IgD-negative memory B cell (primary cell): ENCODE measurements at regions not wholly inside any gene's neighbourhood (a gene's known extent, or its start where the extent isn't known, plus 50 kb on each side); places are given as distances from the start of the nearest gene placed in this dataset.

Experiments used
- H3K27ac Mint-ChIP-seq, 3 donors: one replicate each; pipeline ENCODE4 v1.8.0; 2020 to 2022; ENCODE audit warnings: mild to moderate bottlenecking in 3 of 3, mixed read lengths in 3 of 3, moderate library complexity in 1 of 3
- H3K27me3 Mint-ChIP-seq: one replicate; pipeline ENCODE4 v1.8.0; 2021; ENCODE audit warnings: mixed read lengths
- H3K36me3 Mint-ChIP-seq: one replicate; pipeline ENCODE4 v1.8.0; 2020; ENCODE audit warnings: mild to moderate bottlenecking, mixed read lengths
- H3K4me1 Mint-ChIP-seq, 3 donors: one replicate each; pipeline ENCODE4 v1.8.0; 2020 to 2022; ENCODE audit warnings: mixed read lengths in 3 of 3, mild to moderate bottlenecking in 1 of 3
- H3K4me3 Mint-ChIP-seq, 4 donors: one replicate each; pipeline ENCODE4 v1.8.0; 2020 to 2022; ENCODE audit warnings: mild to moderate bottlenecking in 4 of 4, mixed read lengths in 4 of 4, moderate library complexity in 3 of 4
- H3K9me3 Mint-ChIP-seq, 3 donors: one replicate each; pipeline ENCODE4 v1.8.0; 2020 to 2021; ENCODE audit warnings: mixed read lengths in 3 of 3, mild to moderate bottlenecking in 1 of 3

DNA sequence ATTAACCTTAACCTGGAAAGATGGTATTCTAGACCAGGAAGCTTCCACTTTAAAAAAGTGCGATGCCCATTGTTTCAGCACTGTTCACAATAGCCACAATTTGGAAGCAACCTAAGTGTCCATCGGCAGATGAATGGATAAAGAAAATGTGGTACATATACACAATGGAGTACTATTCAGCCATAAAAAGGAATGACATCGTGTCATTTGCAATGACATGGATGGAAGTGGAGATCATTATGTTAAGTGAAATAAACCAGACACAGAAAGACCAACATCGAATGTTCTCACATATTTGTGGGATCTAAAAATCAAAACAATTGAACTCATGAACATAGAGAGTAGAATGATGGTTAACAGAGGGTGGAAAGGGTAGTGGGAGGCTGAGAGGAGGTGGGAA lies 94.2 kb downstream of the NR2F2 start:
- Mint-ChIP-seq H3K36me3 (no peaks in the 10 kb centered on the region), H3K4me3 (no peak overlapping the region), H3K9me3 (peaks cover 0 to 6% (median 0%) of the 10 kb centered on the region in 3 donors), H3K27ac (no peak overlapping the region), H3K4me1 (no peaks in the 10 kb centered on the region), H3K27me3 (peaks cover 7% of the 10 kb centered on the region)

DNA sequence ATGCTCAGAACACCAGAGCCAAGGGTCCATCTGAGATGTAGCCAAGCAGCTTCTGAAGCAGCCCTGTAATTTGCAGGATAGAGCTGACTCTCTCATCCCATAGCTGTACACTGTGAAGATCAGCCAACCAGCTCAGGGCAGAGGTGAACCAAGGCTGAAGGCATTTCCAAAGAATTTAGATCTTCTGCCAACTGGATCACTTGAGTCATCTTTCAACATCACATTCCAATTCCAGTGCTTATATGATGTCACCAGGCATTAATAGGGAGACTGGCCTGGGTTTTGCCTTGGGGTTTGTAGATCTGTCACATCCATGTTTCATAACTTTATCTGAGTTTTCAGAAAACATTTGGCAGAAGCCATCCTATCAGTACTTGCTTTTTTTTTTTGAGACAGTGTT lies 98.2 kb downstream of the NR2F2 start:
- Mint-ChIP-seq H3K4me1 (no peaks in the 10 kb centered on the region), H3K27me3 (no peaks in the 10 kb centered on the region), H3K4me3 (no peak overlapping the region), H3K9me3 (peaks cover 0 to 6% (median 6%) of the 10 kb centered on the region in 3 donors), H3K27ac (no peak overlapping the region), H3K36me3 (no peaks in the 10 kb centered on the region)

- Mint-ChIP-seq H3K36me3 (no peaks in the 10 kb centered on the region), H3K9me3 (peaks cover 0 to 7% (median 6%) of the 10 kb centered on the region in 3 donors), H3K27ac (no peak overlapping the region), H3K4me3 (no peak overlapping the region), H3K4me1 (no peaks in the 10 kb centered on the region), H3K27me3 (no peaks in the 10 kb centered on the region)
Observed at GRCh38 chr15:96431786-96432185, 101.3 kb downstream of the NR2F2 start.

GRCh38 chr15:96435022-96435421 lies 104.5 kb downstream of the NR2F2 start:
- no peak overlapping the region for H3K27ac Mint-ChIP-seq
- H3K36me3 Mint-ChIP-seq: no peaks in the 10 kb centered on the region
- no peak overlapping the region for H3K4me3 Mint-ChIP-seq

DNA sequence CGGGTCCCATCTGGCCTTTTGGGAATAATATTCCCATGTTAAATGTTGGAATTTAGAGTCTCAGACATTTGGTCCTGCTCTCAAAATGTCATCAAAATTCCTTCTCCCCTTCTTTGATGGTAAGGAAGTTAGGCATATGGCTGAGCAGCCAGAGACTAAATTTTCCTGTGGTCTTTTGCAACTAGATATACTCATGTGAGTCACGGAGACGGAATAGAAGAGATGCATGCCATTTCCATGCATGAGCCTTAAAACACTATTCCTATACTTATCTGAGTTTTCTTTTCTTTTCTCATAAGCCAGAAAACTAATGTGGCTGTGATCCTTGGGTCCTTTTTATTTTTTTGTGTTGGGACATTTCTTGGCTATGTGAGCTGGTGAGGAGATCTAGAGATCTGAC lies 105.3 kb downstream of the NR2F2 start:
- peaks cover 1 to 6% (median 5%) of the 10 kb centered on the region in 3 donors for H3K9me3 Mint-ChIP-seq
- H3K4me3 Mint-ChIP-seq: no peak overlapping the region
- H3K36me3 Mint-ChIP-seq: peaks cover 1% of the 10 kb centered on the region
- H3K27me3 Mint-ChIP-seq: no peaks in the 10 kb centered on the region
- H3K4me1 Mint-ChIP-seq: no peaks in the 10 kb centered on the region
- no peak overlapping the region for H3K27ac Mint-ChIP-seq

More at GRCh38 chr15:96435022-96435421, 104.5 kb downstream of the NR2F2 start:
- Mint-ChIP-seq H3K27me3 (no peaks in the 10 kb centered on the region), H3K4me1 (no peaks in the 10 kb centered on the region), H3K9me3 (peaks cover 1 to 6% (median 5%) of the 10 kb centered on the region in 3 donors)

DNA sequence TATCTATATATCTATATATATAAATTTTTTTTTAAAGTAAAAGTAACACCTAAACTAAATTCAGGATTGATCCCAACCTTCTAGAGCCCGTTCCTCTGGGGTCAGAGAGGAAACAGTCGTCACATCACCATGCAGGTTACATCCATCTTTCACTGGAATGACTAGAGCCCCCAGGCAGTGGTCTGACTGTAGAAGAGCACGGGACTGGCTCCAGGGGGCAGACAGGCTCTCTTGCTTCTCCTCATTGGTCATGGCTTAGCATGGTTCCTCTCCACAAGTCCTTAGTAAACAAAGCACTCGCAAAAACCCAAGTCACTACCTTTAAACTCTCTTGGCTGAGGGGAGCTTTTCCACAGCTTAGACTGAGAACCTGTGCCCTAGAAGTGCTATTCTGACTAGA lies 110.5 kb downstream of the NR2F2 start:
- H3K27me3 Mint-ChIP-seq: no peaks in the 10 kb centered on the region
- H3K36me3 Mint-ChIP-seq: peaks cover 1% of the 10 kb centered on the region
- no peak overlapping the region for H3K27ac Mint-ChIP-seq
- peaks cover 5 to 14% (median 6%) of the 10 kb centered on the region in 3 donors for H3K9me3 Mint-ChIP-seq
- no peaks in the 10 kb centered on the region for H3K4me1 Mint-ChIP-seq
- H3K4me3 Mint-ChIP-seq: no peak overlapping the region

DNA sequence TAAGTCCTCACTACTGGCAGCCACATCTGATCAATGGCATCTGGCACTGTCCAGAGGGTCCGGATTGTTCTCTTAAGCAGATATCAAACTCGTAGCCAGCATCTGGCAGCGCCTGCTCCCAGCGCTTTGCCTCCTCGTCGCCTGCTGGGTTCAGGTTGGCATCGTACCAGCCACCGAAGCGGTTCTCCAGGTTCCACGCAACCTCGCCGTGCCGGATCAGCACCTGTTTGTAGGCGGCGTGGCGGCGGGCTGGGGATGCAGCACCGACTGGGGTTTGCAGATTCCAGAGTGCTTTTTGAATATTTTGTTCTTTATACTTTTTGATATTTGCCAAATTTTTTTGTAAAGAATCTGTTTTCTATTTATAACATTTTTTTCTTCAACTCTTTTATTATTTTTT lies 111.6 kb downstream of the NR2F2 start:
- Mint-ChIP-seq H3K27ac (no peak overlapping the region), H3K4me1 (no peaks in the 10 kb centered on the region), H3K4me3 (no peak overlapping the region), H3K36me3 (peaks cover 1% of the 10 kb centered on the region), H3K9me3 (peaks cover 5 to 14% (median 10%) of the 10 kb centered on the region in 3 donors), H3K27me3 (no peaks in the 10 kb centered on the region)

- Mint-ChIP-seq H3K36me3 (peaks cover 1% of the 10 kb centered on the region), H3K9me3 (peaks cover 6 to 10% (median 9%) of the 10 kb centered on the region in 3 donors), H3K4me1 (no peaks in the 10 kb centered on the region)
Observed at GRCh38 chr15:96444865-96445264, 114.4 kb downstream of the NR2F2 start.

GRCh38 chr15:96448923-96449322 lies 118.4 kb downstream of the NR2F2 start:
- no peaks in the 10 kb centered on the region for H3K36me3 Mint-ChIP-seq
- H3K4me1 Mint-ChIP-seq: no peaks in the 10 kb centered on the region
- H3K27me3 Mint-ChIP-seq: no peaks in the 10 kb centered on the region
- no peak overlapping the region for H3K27ac Mint-ChIP-seq
- H3K9me3 Mint-ChIP-seq: peaks cover 2 to 4% (median 4%) of the 10 kb centered on the region in 3 donors
- H3K4me3 Mint-ChIP-seq: no peak overlapping the region

More at GRCh38 chr15:96444865-96445264, 114.4 kb downstream of the NR2F2 start:
- no peak overlapping the region for H3K4me3 Mint-ChIP-seq
- no peaks in the 10 kb centered on the region for H3K27me3 Mint-ChIP-seq
- no peak overlapping the region for H3K27ac Mint-ChIP-seq

- H3K4me3 Mint-ChIP-seq: no peak overlapping the region
- no peaks in the 10 kb centered on the region for H3K4me1 Mint-ChIP-seq
- no peaks in the 10 kb centered on the region for H3K27me3 Mint-ChIP-seq
- no peaks in the 10 kb centered on the region for H3K36me3 Mint-ChIP-seq
- no peak overlapping the region for H3K27ac Mint-ChIP-seq
- peaks cover 1 to 5% (median 3%) of the 10 kb centered on the region in 3 donors for H3K9me3 Mint-ChIP-seq
Observed at GRCh38 chr15:96457841-96458240, 127.3 kb downstream of the NR2F2 start.

DNA sequence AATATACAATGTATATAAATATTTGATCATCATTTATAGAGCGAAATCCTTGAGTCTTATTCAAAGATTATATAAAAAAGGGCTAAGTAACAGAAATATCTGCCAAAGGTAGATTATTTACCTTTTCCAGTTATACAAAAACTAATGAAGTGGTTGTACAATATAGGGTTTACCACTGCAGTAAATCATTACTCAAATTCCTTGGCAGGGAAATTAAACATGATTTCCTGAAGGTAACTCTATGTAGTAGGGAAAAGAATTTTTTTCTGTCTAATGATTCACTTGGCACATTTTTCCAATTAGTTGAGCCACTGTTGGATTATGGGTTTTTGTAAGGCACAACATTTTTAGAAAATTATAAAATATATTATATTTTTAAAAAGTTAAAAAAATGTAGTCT lies 129.6 kb downstream of the NR2F2 start:
- Mint-ChIP-seq H3K27me3 (no peaks in the 10 kb centered on the region), H3K27ac (no peak overlapping the region), H3K9me3 (peaks cover 1 to 5% (median 3%) of the 10 kb centered on the region in 3 donors), H3K4me3 (no peak overlapping the region), H3K4me1 (no peaks in the 10 kb centered on the region), H3K36me3 (no peaks in the 10 kb centered on the region)

DNA sequence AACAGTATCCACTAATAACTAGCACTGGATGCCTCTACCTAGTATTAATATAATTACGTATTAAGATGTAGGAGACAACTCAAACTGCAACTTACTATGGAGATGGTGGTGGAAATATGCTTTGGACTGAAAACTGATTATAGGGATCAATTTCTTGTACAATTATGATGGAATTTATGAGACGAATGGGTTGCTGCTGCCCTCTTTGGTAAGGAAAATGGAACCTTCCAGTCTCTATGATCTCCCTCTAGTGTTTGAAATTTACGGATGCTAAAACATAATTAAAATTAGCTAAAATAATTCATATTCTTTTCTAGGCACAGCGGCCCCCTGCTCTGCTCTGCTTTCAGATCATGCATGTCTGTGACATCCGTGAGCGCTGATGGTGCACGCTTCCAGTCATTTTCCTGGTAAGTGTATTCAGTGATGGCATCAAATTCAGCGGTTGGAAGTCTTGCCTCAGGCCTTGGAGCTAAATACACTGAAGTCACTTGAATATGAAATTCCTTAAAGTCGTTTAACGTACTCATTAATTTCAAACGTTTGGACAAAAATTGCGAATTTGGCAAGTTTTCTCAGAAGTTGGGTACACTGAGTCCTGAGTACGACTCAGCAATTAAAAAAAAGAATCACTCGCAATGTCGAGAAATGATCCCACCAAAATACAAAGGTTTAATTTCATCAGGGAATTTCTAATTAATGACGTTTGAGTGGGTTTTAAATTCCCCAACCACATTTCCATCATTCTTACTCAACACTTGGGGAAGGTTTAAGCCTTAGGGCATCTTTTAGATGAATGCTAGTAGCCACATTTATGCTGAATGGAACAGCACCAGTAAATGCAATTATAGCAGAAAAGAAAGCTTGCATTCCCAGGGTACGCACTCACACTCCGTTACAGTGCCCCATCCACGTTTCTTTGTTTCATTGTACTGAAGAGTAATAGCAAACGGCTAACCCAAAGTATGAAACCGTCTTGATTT lies 132.6 kb downstream of the NR2F2 start:
- H3K27me3 Mint-ChIP-seq: no peaks in the 10 kb centered on the region
- no peaks in the 10 kb centered on the region for H3K4me1 Mint-ChIP-seq

GRCh38 chr15:96466389-96466947 lies 136.0 kb downstream of the NR2F2 start:
- Mint-ChIP-seq H3K36me3 (no peaks in the 10 kb centered on the region), H3K9me3 (peaks cover 2 to 3% (median 3%) of the 10 kb centered on the region in 3 donors), H3K4me1 (no peaks in the 10 kb centered on the region), H3K27ac (no peak overlapping the region), H3K4me3 (no peak overlapping the region), H3K27me3 (no peaks in the 10 kb centered on the region)

More for the DNA sequence above, 132.6 kb downstream of the NR2F2 start:
- Mint-ChIP-seq H3K4me3 (no peak overlapping the region), H3K27ac (no peak overlapping the region), H3K9me3 (peaks cover 3 to 4% (median 3%) of the 10 kb centered on the region in 3 donors), H3K36me3 (no peaks in the 10 kb centered on the region)

- H3K4me1 Mint-ChIP-seq: no peaks in the 10 kb centered on the region
- no peaks in the 10 kb centered on the region for H3K36me3 Mint-ChIP-seq
- H3K27ac Mint-ChIP-seq: no peak overlapping the region
- no peaks in the 10 kb centered on the region for H3K27me3 Mint-ChIP-seq
- no peak overlapping the region for H3K4me3 Mint-ChIP-seq
- peaks cover 2 to 8% (median 3%) of the 10 kb centered on the region in 3 donors for H3K9me3 Mint-ChIP-seq
Observed at GRCh38 chr15:96468036-96468435, 137.5 kb downstream of the NR2F2 start.

- no peak overlapping the region for H3K4me3 Mint-ChIP-seq
- no peak overlapping the region for H3K27ac Mint-ChIP-seq
- peaks cover 3 to 12% (median 4%) of the 10 kb centered on the region in 3 donors for H3K9me3 Mint-ChIP-seq
- H3K4me1 Mint-ChIP-seq: no peaks in the 10 kb centered on the region
- H3K27me3 Mint-ChIP-seq: no peaks in the 10 kb centered on the region
- no peaks in the 10 kb centered on the region for H3K36me3 Mint-ChIP-seq
Observed at GRCh38 chr15:96470681-96471310, 140.3 kb downstream of the NR2F2 start.
